ENCODE measurements at regions not wholly inside any gene's neighbourhood (a gene's known extent, or its start where the extent isn't known, plus 50 kb on each side); places are given as distances from the start of the nearest gene placed in this dataset.

- no peak for ATAC-seq
- CTCF ChIA-PET: no interaction called here
- Mint-ChIP-seq H3K9me3 (ENCODE audit: low read depth) (peaks cover 7% of the 10 kb centered on the region), H3K4me1 (no peaks in the 10 kb centered on the region), H3K36me3 (no peaks in the 10 kb centered on the region), H3K27me3 (no peaks in the 10 kb centered on the region), H3K27ac (no peak overlapping the region), H3K4me3 (no peak overlapping the region)
- DNase-seq: no peak
Measured at GRCh38 chr9:28764532-28764931, 1191.3 kb upstream of the C9orf72 start.

- H3K36me3 Mint-ChIP-seq: no peaks in the 10 kb centered on the region
- DNase-seq: no peak
- no peaks in the 10 kb centered on the region for H3K27me3 Mint-ChIP-seq
Measured at GRCh38 chr9:28770226-28770625, 1196.9 kb upstream of the C9orf72 start.

GRCh38 chr9:28770827-28771226 is 1197.5 kb upstream of the C9orf72 start:
- Mint-ChIP-seq H3K27ac (no peak overlapping the region), H3K36me3 (no peaks in the 10 kb centered on the region), H3K4me3 (no peak overlapping the region), H3K4me1 (no peaks in the 10 kb centered on the region), H3K9me3 (ENCODE audit: low read depth) (peaks cover 4% of the 10 kb centered on the region), H3K27me3 (no peaks in the 10 kb centered on the region)
- CTCF ChIA-PET: no interaction called here
- ATAC-seq (no peak), DNase-seq (no peak)

More at GRCh38 chr9:28770226-28770625, 1196.9 kb upstream of the C9orf72 start:
- H3K4me1 Mint-ChIP-seq: no peaks in the 10 kb centered on the region
- peaks cover 4% of the 10 kb centered on the region for H3K9me3 Mint-ChIP-seq (ENCODE audit: low read depth)
- no peak for ATAC-seq
- CTCF ChIA-PET: no interaction called here
- no peak overlapping the region for H3K4me3 Mint-ChIP-seq
- H3K27ac Mint-ChIP-seq: no peak overlapping the region

- no peaks in the 10 kb centered on the region for H3K9me3 Mint-ChIP-seq (ENCODE audit: low read depth)
- H3K4me3 Mint-ChIP-seq: no peak overlapping the region
- CTCF ChIA-PET: interaction anchor here (0.7 kb wide), 1 partner anchor 11 kb away, joined by 3 read pairs; no protein-coding TSS in a partner anchor
- H3K27ac Mint-ChIP-seq: no peak overlapping the region
- H3K4me1 Mint-ChIP-seq: no peaks in the 10 kb centered on the region
- DNase-seq (no peak), ATAC-seq (no peak)
- H3K36me3 Mint-ChIP-seq: no peaks in the 10 kb centered on the region
- no peaks in the 10 kb centered on the region for H3K27me3 Mint-ChIP-seq
Measured at GRCh38 chr9:28774433-28775235, 1201.4 kb upstream of the C9orf72 start.

GRCh38 chr9:28779243-28779642 is 1206.0 kb upstream of the C9orf72 start:
- DNase-seq (no peak), ATAC-seq (no peak)
- Mint-ChIP-seq H3K27me3 (no peaks in the 10 kb centered on the region), H3K36me3 (no peaks in the 10 kb centered on the region), H3K4me1 (no peaks in the 10 kb centered on the region), H3K27ac (no peak overlapping the region), H3K4me3 (no peak overlapping the region), H3K9me3 (ENCODE audit: low read depth) (peaks cover 3% of the 10 kb centered on the region)
- CTCF ChIA-PET: no interaction called here

GRCh38 chr9:28781481-28781880 is 1208.2 kb upstream of the C9orf72 start:
- H3K9me3 Mint-ChIP-seq (ENCODE audit: low read depth): peaks cover 3% of the 10 kb centered on the region
- CTCF ChIA-PET: no interaction called here

GRCh38 chr9:28782630-28783029 is 1209.3 kb upstream of the C9orf72 start:
- Mint-ChIP-seq H3K9me3 (ENCODE audit: low read depth) (peaks cover 3% of the 10 kb centered on the region), H3K4me3 (no peak overlapping the region), H3K27ac (no peak overlapping the region), H3K27me3 (no peaks in the 10 kb centered on the region), H3K4me1 (no peaks in the 10 kb centered on the region), H3K36me3 (no peaks in the 10 kb centered on the region)
- CTCF ChIA-PET: no interaction called here
- DNase-seq (no peak), ATAC-seq (no peak)

More at GRCh38 chr9:28781481-28781880, 1208.2 kb upstream of the C9orf72 start:
- Mint-ChIP-seq H3K4me3 (no peak overlapping the region), H3K27ac (no peak overlapping the region), H3K4me1 (no peaks in the 10 kb centered on the region), H3K27me3 (no peaks in the 10 kb centered on the region), H3K36me3 (no peaks in the 10 kb centered on the region)
- DNase-seq (no peak), ATAC-seq (no peak)

- H3K4me1 Mint-ChIP-seq: no peaks in the 10 kb centered on the region
- H3K4me3 Mint-ChIP-seq: no peak overlapping the region
- ATAC-seq (no peak), DNase-seq (no peak)
- no peaks in the 10 kb centered on the region for H3K27me3 Mint-ChIP-seq
- H3K36me3 Mint-ChIP-seq: no peaks in the 10 kb centered on the region
- CTCF ChIA-PET: no interaction called here
- H3K27ac Mint-ChIP-seq: no peak overlapping the region
- no peaks in the 10 kb centered on the region for H3K9me3 Mint-ChIP-seq (ENCODE audit: low read depth)
Measured at GRCh38 chr9:28792716-28793115, 1219.4 kb upstream of the C9orf72 start.

GRCh38 chr9:28799876-28800275 is 1226.6 kb upstream of the C9orf72 start:
- ATAC-seq: no peak
- CTCF ChIA-PET: no interaction called here

GRCh38 chr9:28801144-28801799 is 1228.0 kb upstream of the C9orf72 start:
- H3K9me3 Mint-ChIP-seq (ENCODE audit: low read depth): no peaks in the 10 kb centered on the region
- no peaks in the 10 kb centered on the region for H3K4me1 Mint-ChIP-seq
- no peak for DNase-seq
- H3K4me3 Mint-ChIP-seq: no peak overlapping the region
- ATAC-seq: no peak
- H3K36me3 Mint-ChIP-seq: no peaks in the 10 kb centered on the region
- H3K27ac Mint-ChIP-seq: no peak overlapping the region
- CTCF ChIA-PET: no interaction called here
- no peaks in the 10 kb centered on the region for H3K27me3 Mint-ChIP-seq

More at GRCh38 chr9:28799876-28800275, 1226.6 kb upstream of the C9orf72 start:
- Mint-ChIP-seq H3K27me3 (no peaks in the 10 kb centered on the region), H3K27ac (no peak overlapping the region), H3K36me3 (no peaks in the 10 kb centered on the region), H3K4me3 (no peak overlapping the region), H3K4me1 (no peaks in the 10 kb centered on the region), H3K9me3 (ENCODE audit: low read depth) (no peaks in the 10 kb centered on the region)
- no peak for DNase-seq

GRCh38 chr9:28805197-28805596 is 1231.9 kb upstream of the C9orf72 start:
- Mint-ChIP-seq H3K36me3 (no peaks in the 10 kb centered on the region), H3K27ac (no peak overlapping the region), H3K4me3 (no peak overlapping the region), H3K27me3 (no peaks in the 10 kb centered on the region), H3K9me3 (ENCODE audit: low read depth) (no peaks in the 10 kb centered on the region), H3K4me1 (no peaks in the 10 kb centered on the region)
- CTCF ChIA-PET: no interaction called here
- ATAC-seq: no peak
- DNase-seq: no peak

GRCh38 chr9:28808042-28808441 is 1234.8 kb upstream of the C9orf72 start:
- H3K27me3 Mint-ChIP-seq: no peaks in the 10 kb centered on the region
- no peaks in the 10 kb centered on the region for H3K4me1 Mint-ChIP-seq
- ATAC-seq (no peak), DNase-seq (no peak)
- no peaks in the 10 kb centered on the region for H3K36me3 Mint-ChIP-seq
- no peaks in the 10 kb centered on the region for H3K9me3 Mint-ChIP-seq (ENCODE audit: low read depth)
- CTCF ChIA-PET: no interaction called here
- H3K4me3 Mint-ChIP-seq: no peak overlapping the region
- H3K27ac Mint-ChIP-seq: no peak overlapping the region

- Mint-ChIP-seq H3K4me1 (no peaks in the 10 kb centered on the region), H3K36me3 (no peaks in the 10 kb centered on the region), H3K9me3 (ENCODE audit: low read depth) (peaks cover 2% of the 10 kb centered on the region), H3K27me3 (no peaks in the 10 kb centered on the region), H3K27ac (no peak overlapping the region), H3K4me3 (no peak overlapping the region)
- CTCF ChIA-PET: no interaction called here
- ATAC-seq: no peak
- DNase-seq: no peak
Measured at GRCh38 chr9:28810388-28811075, 1237.3 kb upstream of the C9orf72 start.

GRCh38 chr9:28820741-28821140 is 1247.5 kb upstream of the C9orf72 start:
- Mint-ChIP-seq H3K9me3 (ENCODE audit: low read depth) (peaks cover 2% of the 10 kb centered on the region), H3K27ac (no peak overlapping the region), H3K36me3 (no peaks in the 10 kb centered on the region), H3K27me3 (no peaks in the 10 kb centered on the region), H3K4me3 (no peak overlapping the region), H3K4me1 (no peaks in the 10 kb centered on the region)
- ATAC-seq: no peak
- CTCF ChIA-PET: no interaction called here
- DNase-seq: no peak

Data from activated CD8-positive, alpha-beta memory T cell treated with anti-CD3 and anti-CD28 coated beads, Interleukin-2, amount 10 ng/mL, durations not matched to agents 7 days and 5 days (primary cell).